KBM-7 (cell line): ENCODE measurements at regions not wholly inside any gene's neighbourhood (a gene's known extent, or its start where the extent isn't known, plus 50 kb on each side); places are given as distances from the start of the nearest gene placed in this dataset.

ENCODE experiments used
- DNase-seq: peaks from one replicate; pipeline ENCODE4 v3.0.0-alpha.2; 2015
- in situ Hi-C: fragments of 300-500 bp; cut with MboI; formaldehyde crosslinking; loops from 2 replicates; pipeline ENCODE4 v1.14.3; 2020; ENCODE audit warnings: low sequenced_read_pairs, low pct_unique_long_range_greater_than_20kb, mixed read lengths

GRCh38 chrX:15191830-15192229 is 78.1 kb downstream of the ASB9 start:
- in situ Hi-C loops = no loop called here
- no peak for DNase-seq

GRCh38 chrX:15188039-15188438 is 81.8 kb downstream of the ASB9 start:
- in situ Hi-C loops = no loop called here
- DNase-seq = no peak

DNA sequence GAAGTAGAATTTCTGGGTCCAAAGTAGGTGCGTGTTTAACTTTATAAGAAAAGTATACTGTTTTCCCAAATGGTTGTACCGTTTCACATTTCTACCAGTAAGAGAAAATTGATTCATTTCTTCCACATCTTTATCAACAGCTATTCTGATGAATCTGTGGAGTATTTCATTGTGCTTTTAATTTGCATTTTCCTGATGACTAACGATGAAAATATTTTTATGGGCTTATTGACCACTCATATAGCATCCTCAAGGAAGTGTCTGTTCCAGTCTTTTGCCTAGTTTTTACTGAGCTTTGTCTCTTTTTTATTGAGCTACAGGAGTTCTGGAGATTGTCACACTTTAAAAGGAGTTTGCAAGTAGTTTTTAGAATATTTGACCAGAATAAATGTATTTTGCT is 92.6 kb downstream of the ASB9 start:
- in situ Hi-C loops = no loop called here
- no peak for DNase-seq

GRCh38 chrX:15173411-15173810 is 96.5 kb downstream of the ASB9 start:
- in situ Hi-C loops = no loop called here
- no peak for DNase-seq

DNA sequence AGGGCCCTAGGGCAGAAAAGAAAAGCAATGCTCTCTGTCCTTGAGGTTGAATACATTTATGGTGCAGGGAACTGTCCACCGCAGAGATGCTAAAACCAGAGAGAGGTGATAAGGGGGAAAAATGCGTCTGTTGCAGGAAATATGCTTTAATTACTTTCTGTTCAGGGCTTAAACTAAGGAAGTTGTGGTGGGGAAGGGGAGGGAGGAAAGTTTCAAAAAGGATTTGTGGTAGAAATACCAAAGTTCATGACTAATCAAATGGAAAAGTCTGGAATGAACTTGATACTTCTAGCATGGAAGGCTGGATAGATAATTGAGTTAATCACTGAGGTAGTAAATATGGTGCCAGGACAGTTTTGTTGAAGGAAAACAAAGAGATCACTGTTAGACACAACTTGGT is 99.0 kb downstream of the ASB9 start:
- DNase-seq = peak; percentile 12
- in situ Hi-C loops = no loop called here

DNA sequence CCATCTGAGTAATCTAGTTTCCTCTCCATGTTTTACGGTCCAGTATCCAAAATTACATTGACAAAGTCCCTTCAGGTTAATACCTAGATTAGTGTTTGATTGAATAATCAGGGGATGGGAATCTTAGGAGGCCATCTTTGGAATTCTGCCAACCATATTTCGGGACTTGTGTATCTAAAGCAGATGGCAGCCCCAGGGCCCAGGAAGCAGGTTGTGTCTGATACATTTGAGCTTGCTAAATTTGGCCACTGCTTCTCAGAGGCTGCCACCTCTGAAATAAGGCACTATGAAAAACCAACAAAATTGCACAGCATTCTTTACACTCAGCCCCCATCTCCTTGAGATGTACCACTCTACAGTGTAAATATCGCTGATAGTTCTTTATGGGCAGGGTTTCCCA is 102.1 kb downstream of the ASB9 start:
- no peak for DNase-seq
- in situ Hi-C loops = no loop called here

- in situ Hi-C loops = no loop called here
- no peak for DNase-seq
These were observed 104.1 kb downstream of the ASB9 start for GRCh38 chrX:15165832-15166231.

DNA sequence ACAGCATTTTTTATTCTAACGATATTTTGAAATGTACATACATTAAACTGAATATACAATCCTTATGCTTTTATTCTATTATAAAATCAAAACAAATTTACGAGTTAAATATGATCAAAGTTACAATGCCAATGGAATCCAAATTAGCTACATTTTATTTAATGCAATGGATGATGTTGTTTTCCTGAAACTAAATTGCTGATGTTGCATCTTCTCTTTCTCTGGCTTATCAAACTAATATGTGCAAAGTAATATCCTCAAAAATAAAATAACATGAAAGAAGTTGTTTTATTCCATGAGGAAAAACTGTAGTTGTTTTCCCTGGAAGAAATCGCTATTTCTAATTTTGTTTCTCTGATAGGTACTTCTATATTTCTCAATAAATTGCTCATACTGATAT is 106.8 kb downstream of the ASB9 start:
- in situ Hi-C loops = no loop called here
- no peak for DNase-seq

DNA sequence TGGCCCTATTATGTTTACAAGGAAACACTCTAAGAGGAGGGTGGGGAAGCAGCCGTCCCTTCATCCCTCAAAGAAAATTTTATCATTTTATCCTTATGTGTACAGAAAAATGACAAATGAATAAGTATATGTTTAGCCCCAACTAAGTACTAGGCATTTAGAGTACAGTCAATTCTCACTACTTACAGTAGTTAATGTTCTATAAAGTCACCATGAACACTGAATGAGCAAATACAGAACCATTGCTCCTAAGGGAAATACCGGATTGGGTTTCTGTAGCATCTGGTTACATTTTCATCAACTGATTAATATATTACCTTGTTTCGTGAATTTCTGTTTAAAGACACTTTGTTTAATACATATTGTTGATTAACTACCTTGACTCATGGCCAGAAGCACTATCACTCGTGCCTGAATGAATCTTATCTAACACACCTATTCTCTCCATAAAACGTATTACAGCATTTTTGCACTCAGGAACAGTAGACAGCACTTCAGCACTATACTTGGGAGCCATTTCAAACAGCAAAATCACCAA is 109.3 kb downstream of the ASB9 start:
- DNase-seq = no peak
- in situ Hi-C loops = no loop called here

GRCh38 chrX:15158736-15159406 is 111.0 kb downstream of the ASB9 start:
- no peak for DNase-seq
- in situ Hi-C loops = no loop called here

DNA sequence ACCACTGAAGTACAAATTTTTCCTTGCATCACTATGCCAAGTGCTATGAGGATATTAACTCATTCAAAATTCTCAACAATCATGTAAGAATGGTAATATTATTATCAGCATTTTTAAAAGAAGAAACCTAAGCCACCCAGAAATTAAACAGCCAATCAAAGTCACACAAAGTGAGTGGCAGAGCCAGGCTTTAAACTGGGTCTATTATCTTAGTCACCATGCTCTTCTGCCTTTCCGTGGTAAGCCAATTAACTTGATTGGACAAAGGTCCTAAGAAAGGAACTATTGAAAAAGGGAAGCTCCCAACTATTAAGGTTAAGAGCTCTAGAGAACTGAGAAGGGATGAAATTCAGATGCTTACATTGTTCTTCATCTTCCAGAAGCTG is 111.5 kb downstream of the ASB9 start:
- no peak for DNase-seq
- in situ Hi-C loops = no loop called here

GRCh38 chrX:15157624-15158023 is 112.3 kb downstream of the ASB9 start:
- DNase-seq = no peak
- in situ Hi-C loops = no loop called here

DNA sequence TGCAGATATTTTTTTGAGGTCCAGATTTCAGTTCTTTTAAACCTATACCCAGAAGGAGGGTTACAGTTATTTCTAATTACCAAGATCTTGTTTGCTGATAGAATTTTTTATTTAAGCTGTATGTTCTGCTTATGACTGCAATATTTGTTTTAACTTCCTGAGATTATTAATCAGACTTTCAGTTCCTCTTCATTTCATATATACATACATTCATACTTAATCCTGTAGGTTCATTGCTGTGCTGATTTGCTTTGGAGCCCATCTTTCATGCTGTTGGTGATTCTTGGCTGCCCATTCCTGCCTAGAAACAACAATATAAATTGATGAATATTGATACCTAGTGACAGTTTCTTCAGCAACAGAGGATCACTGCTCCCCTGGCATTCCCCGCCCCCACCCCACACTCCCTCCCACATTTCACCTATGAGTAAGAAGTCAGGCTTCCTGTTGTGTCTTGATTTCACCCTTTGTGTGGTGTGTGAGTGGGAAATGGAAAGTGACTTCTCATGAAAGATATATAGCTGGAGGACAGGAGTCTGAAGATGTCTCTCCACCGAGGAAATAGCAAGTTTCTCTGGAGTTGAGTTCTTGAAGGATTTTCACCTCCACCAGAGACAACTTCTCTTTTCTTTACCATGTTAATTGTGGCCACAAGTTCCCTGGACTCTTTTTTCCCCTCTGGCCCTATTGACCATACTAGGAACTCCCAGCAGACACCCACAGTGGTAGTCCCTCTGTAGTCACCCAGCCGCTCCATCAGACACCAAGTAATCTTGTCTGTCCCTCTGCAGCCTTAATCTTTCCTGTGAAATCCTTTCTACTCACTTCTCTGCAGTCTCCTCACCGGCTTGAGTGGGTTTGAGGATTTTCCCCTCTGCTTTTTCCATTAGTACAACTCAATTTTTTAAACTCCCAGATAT is 118.4 kb downstream of the ASB9 start:
- in situ Hi-C loops = no loop called here
- no peak for DNase-seq

GRCh38 chrX:15150586-15150985 is 119.3 kb downstream of the ASB9 start:
- in situ Hi-C loops = no loop called here

DNA sequence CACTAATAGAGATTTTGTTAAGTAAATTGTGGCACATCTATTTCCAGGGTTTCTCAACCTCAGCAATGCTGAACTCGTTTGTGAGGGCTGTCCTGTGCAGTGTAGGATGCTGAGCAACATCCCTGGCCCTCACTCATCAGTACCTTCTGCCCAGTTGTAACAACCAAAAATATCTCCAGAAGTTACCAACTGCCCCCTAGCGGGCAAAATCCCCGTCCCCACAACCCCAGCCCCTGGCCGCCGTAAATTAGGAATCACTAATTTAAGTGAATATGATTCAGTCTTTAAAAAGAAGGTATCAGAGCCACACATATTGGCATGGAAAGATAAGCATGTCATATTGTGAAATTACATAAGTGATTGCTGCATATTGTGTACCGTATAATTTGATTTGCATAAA is 123.4 kb downstream of the ASB9 start:
- peak; percentile 48 for DNase-seq
- in situ Hi-C loops = no loop called here

More at GRCh38 chrX:15150586-15150985, 119.3 kb downstream of the ASB9 start:
- no peak for DNase-seq

DNA sequence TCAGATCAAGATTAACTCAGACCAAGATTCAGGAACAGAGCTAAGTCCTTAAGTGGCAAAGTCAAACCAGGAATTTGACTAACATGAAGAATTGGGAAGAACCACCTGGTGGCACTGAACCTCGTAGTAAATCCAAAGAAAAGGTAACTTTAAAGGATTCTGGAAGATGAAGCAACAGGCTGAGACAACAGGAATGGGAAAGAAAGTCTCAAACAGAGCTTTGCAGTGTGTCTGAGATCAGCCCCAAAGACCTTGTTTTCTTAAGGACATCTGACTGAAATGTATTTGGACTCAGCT is 126.1 kb downstream of the ASB9 start:
- no peak for DNase-seq
- in situ Hi-C loops = no loop called here

DNA sequence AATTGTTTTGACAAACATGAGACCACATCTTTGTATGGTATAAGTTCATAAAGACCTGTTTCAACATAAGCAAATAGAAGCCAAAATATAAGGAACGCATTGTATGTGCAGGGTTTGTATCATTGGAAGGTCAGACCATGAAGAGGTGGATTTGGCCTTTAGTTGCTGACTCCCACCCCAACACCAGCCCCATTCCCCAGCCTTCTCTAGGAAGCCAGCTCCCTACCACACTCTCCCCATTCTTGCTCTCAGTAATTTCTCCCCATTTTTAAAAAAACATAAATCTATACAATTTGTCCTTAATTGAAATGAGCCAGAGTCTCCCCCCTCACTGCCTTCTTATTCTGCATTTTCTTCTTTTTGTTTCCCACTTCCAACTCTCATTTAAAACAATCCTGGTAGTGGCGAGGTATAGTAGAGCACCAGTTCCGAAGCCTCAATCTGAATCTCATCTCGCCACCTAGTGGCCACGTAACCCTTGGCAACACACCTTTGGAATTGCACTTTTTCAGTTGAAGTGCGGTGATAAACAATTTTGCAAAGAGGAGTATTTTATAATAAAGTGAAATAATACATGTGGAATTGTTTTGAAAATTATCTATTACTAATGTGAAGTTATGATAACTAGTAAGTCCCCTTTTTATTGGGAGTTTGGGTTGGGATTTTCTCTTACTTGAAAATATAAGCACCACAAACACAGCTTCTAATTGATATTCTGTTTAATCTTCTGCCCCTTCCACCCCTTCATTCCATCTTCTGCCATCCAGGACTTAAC is 126.6 kb downstream of the ASB9 start:
- in situ Hi-C loops = no loop called here

DNA sequence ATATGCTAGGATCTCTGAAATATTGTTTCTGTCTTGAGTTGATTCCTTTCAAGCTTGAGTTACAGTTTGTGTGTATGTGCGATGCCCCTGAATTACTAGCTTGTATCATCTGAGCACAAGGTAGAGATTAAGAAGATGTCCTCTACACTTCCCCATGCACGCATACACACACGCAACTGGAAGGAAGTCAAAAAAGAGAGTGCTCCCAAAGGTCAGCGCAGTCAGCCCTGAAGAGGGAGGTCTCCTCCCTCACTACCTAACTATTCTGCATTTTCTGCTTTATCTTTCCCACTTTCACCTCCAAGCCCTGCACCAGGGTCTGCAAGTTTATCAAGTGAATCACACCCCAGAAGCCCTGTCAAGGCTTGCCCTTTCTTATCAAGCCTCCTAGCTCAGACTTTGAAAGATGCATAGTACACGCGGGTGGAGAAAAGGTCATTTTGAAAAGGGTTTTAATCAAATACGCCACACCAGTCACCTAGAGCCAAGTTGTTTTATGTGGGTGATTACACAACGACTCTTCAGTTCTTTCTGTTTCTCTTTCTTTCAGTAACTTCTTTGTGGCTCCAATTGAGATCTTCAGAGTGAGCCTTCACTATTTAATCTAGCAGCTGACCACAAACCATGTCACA is 127.7 kb downstream of the ASB9 start:
- in situ Hi-C loops = no loop called here
- no peak for DNase-seq

More for the DNA sequence above, 126.6 kb downstream of the ASB9 start:
- DNase-seq = peak; percentile 57

GRCh38 chrX:15136795-15137194 is 133.1 kb downstream of the ASB9 start:
- no peak for DNase-seq
- in situ Hi-C loops = no loop called here
